ENCODE measurements at regions not wholly inside any gene's neighbourhood (a gene's known extent, or its start where the extent isn't known, plus 50 kb on each side); places are given as distances from the start of the nearest gene placed in this dataset.

DNA sequence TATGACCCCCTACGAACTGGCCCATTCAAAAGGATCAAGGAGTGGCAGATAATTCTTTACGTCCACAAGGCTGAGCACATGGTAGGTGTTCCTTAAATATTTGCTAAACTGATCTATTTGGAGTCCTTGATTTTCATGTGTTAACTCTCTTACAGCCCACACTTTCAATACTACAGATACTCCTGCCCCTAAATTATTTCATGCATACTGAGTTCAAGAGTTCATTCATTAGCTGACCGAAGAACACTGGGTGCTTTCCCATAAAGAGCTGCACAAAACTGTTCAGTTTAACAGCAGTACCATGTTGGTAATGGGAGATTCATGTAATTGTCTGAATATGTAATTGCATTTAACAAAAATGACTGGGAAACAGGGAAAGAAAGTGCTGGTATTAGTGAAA, 170.5 kb upstream of the ADO start:
- ChIA-PET CTCF (no interaction called here), POLR2A (no interaction called here)
- no peak for TF ChIP-seq ARNT (IDR thresholded peaks at IDR 0.05)
- TF ChIP-seq SP1 (IDR thresholded peaks at IDR 0.05), result no peak
- no peak for TF ChIP-seq SUZ12 (IDR thresholded peaks at IDR 0.05)
- no peak for TF ChIP-seq FOXA1 (IDR thresholded peaks at IDR 0.05)
- TF ChIP-seq LEF1 (IDR thresholded peaks at IDR 0.05; ENCODE audit: borderline replicate concordance), result no peak
- TF ChIP-seq HDGF (IDR thresholded peaks at IDR 0.05; ENCODE audit: borderline replicate concordance), result no peak
- no peak for TF ChIP-seq TARDBP (IDR thresholded peaks at IDR 0.05)
- TF ChIP-seq CTBP1 (IDR thresholded peaks at IDR 0.05; ENCODE audit: borderline replicate concordance), result no peak
- TF ChIP-seq FOXM1 (IDR thresholded peaks at IDR 0.05; ENCODE audit: borderline replicate concordance), result no peak
- TF ChIP-seq ZNF384 (IDR thresholded peaks at IDR 0.05), result no peak
- TF ChIP-seq, protein P1, sequence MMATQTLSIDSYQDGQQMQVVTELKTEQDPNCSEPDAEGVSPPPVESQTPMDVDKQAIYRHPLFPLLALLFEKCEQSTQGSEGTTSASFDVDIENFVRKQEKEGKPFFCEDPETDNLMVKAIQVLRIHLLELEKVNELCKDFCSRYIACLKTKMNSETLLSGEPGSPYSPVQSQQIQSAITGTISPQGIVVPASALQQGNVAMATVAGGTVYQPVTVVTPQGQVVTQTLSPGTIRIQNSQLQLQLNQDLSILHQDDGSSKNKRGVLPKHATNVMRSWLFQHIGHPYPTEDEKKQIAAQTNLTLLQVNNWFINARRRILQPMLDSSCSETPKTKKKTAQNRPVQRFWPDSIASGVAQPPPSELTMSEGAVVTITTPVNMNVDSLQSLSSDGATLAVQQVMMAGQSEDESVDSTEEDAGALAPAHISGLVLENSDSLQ (IDR thresholded peaks at IDR 0.05), result no peak
- no peak for DNase-seq (ENCODE audit: extremely low spot score)

DNA sequence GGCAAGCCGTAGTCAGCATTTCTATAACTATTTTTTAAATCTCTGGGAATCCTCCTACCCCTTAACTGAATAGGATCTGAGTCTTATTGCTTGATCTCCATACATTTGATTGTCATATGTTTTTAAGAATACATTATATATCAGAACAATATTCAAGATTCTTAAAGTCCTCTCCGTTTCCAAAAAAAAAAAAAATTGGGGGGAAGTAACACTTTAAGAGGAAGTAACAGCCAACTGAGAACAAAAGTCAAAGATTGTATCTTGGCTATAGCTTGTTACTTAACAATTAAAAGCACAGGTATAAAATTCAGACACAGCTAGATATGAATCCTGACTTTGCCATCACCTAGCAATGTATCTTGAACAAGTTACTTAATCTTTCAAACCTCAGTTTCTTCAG, 169.9 kb upstream of the ADO start:
- TF ChIP-seq HDGF (IDR thresholded peaks at IDR 0.05; ENCODE audit: borderline replicate concordance) (no peak), FOXM1 (IDR thresholded peaks at IDR 0.05; ENCODE audit: borderline replicate concordance) (no peak), NFRKB (IDR thresholded peaks at IDR 0.05) (no peak), TARDBP (IDR thresholded peaks at IDR 0.05) (no peak), CTBP1 (IDR thresholded peaks at IDR 0.05; ENCODE audit: borderline replicate concordance) (no peak), SP1 (IDR thresholded peaks at IDR 0.05) (no peak), LEF1 (IDR thresholded peaks at IDR 0.05; ENCODE audit: borderline replicate concordance) (no peak), ZNF384 (IDR thresholded peaks at IDR 0.05) (no peak), L3MBTL2 (conservative IDR thresholded peaks at IDR 0.05) (no peak), FOXK2 (IDR thresholded peaks at IDR 0.05) (no peak), SUZ12 (IDR thresholded peaks at IDR 0.05) (no peak), FOXA1 (IDR thresholded peaks at IDR 0.05) (no peak), ELF4 (IDR thresholded peaks at IDR 0.05) (no peak), BHLHE40 (IDR thresholded peaks at IDR 0.05; ENCODE audit: borderline replicate concordance) (no peak), ARNT (IDR thresholded peaks at IDR 0.05) (no peak)
- TF ChIP-seq, protein P1 (IDR thresholded peaks at IDR 0.05), result no peak
- CTCF ChIA-PET, result no interaction called here
- POLR2A ChIA-PET, result no interaction called here
- DNase-seq (ENCODE audit: extremely low spot score), result no peak

DNA sequence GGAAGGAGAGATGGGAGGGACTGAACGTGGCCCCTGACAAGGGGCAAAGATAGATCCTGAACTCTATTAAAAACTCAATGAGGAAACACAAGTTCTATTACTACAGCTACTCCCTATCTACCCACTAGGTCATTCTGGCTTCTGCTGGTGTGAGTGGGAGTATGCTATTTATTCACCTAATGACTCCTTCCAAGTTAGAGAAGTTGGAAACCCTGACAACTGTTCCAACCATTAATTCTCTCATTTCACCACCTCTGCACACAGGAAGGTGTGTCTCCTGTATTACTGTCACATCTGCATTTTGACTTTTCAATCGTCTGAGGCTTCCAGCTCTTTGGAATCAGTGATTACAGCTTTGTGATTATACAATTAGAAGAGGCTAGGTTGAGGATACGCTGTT, 169.4 kb upstream of the ADO start:
- TF ChIP-seq FOXK2 (IDR thresholded peaks at IDR 0.05), result no peak
- no peak for TF ChIP-seq SP1 (IDR thresholded peaks at IDR 0.05)
- TF ChIP-seq ARNT (IDR thresholded peaks at IDR 0.05), result no peak
- no peak for TF ChIP-seq LEF1 (IDR thresholded peaks at IDR 0.05; ENCODE audit: borderline replicate concordance)
- no peak for TF ChIP-seq TARDBP (IDR thresholded peaks at IDR 0.05)
- no peak for TF ChIP-seq ZNF384 (IDR thresholded peaks at IDR 0.05)
- no peak for TF ChIP-seq NFRKB (IDR thresholded peaks at IDR 0.05)
- no peak for TF ChIP-seq CTBP1 (IDR thresholded peaks at IDR 0.05; ENCODE audit: borderline replicate concordance)
- no peak for TF ChIP-seq FOXA1 (IDR thresholded peaks at IDR 0.05)
- no peak for TF ChIP-seq L3MBTL2 (conservative IDR thresholded peaks at IDR 0.05)
- TF ChIP-seq HDGF (IDR thresholded peaks at IDR 0.05; ENCODE audit: borderline replicate concordance), result no peak
- no peak for TF ChIP-seq BHLHE40 (IDR thresholded peaks at IDR 0.05; ENCODE audit: borderline replicate concordance)
- no peak for TF ChIP-seq SUZ12 (IDR thresholded peaks at IDR 0.05)
- TF ChIP-seq ELF4 (IDR thresholded peaks at IDR 0.05), result no peak
- TF ChIP-seq FOXM1 (IDR thresholded peaks at IDR 0.05; ENCODE audit: borderline replicate concordance), result no peak
- TF ChIP-seq, protein P1 (IDR thresholded peaks at IDR 0.05), result no peak
- POLR2A ChIA-PET, result no interaction called here
- no peak for DNase-seq (ENCODE audit: extremely low spot score)
- CTCF ChIA-PET, result no interaction called here

DNA sequence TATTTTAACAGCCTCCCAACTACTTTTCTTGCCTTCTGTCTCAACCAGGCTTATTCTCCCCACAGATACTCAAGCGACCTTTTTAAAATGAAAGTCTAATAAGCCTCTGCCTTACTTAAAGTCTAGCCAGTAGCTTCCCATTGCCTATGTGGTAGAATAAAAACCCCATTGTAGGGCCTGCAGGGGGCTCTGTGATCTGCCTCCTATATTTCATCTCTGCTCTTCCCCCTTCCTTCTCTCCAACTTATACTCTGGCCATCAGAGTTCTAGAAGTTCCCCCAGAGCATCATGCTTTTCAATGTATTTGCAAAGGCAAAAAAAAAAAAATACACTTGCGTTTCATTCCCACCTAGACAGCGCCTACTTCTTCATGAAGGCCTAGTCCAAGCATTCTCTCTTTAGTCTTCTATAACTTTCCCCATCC, 167.7 kb upstream of the ADO start:
- ChIA-PET CTCF (no interaction called here), POLR2A (no interaction called here)
- no peak for DNase-seq (ENCODE audit: extremely low spot score)
- no peak for TF ChIP-seq ELF4 (IDR thresholded peaks at IDR 0.05)
- no peak for TF ChIP-seq ZNF384 (IDR thresholded peaks at IDR 0.05)
- no peak for TF ChIP-seq NFRKB (IDR thresholded peaks at IDR 0.05)
- no peak for TF ChIP-seq BHLHE40 (IDR thresholded peaks at IDR 0.05; ENCODE audit: borderline replicate concordance)
- TF ChIP-seq, protein P1 (IDR thresholded peaks at IDR 0.05), result no peak
- TF ChIP-seq SP1 (IDR thresholded peaks at IDR 0.05), result no peak
- TF ChIP-seq L3MBTL2 (conservative IDR thresholded peaks at IDR 0.05), result no peak
- no peak for TF ChIP-seq FOXK2 (IDR thresholded peaks at IDR 0.05)
- TF ChIP-seq LEF1 (IDR thresholded peaks at IDR 0.05; ENCODE audit: borderline replicate concordance), result no peak
- TF ChIP-seq CTBP1 (IDR thresholded peaks at IDR 0.05; ENCODE audit: borderline replicate concordance), result no peak
- no peak for TF ChIP-seq ARNT (IDR thresholded peaks at IDR 0.05)
- TF ChIP-seq FOXA1 (IDR thresholded peaks at IDR 0.05), result no peak
- no peak for TF ChIP-seq HDGF (IDR thresholded peaks at IDR 0.05; ENCODE audit: borderline replicate concordance)
- TF ChIP-seq FOXM1 (IDR thresholded peaks at IDR 0.05; ENCODE audit: borderline replicate concordance), result no peak
- TF ChIP-seq SUZ12 (IDR thresholded peaks at IDR 0.05), result no peak
- no peak for TF ChIP-seq TARDBP (IDR thresholded peaks at IDR 0.05)

GRCh38 chr10:62637249-62638061, 167.1 kb upstream of the ADO start:
- ChIA-PET POLR2A (no interaction called here), CTCF (no interaction called here)
- no peak for TF ChIP-seq SUZ12 (IDR thresholded peaks at IDR 0.05)
- no peak for TF ChIP-seq L3MBTL2 (conservative IDR thresholded peaks at IDR 0.05)
- TF ChIP-seq ZNF384 (IDR thresholded peaks at IDR 0.05), result no peak
- no peak for TF ChIP-seq BHLHE40 (IDR thresholded peaks at IDR 0.05; ENCODE audit: borderline replicate concordance)
- no peak for TF ChIP-seq NFRKB (IDR thresholded peaks at IDR 0.05)
- TF ChIP-seq, protein P1 (IDR thresholded peaks at IDR 0.05), result no peak
- no peak for TF ChIP-seq CTBP1 (IDR thresholded peaks at IDR 0.05; ENCODE audit: borderline replicate concordance)
- TF ChIP-seq FOXM1 (IDR thresholded peaks at IDR 0.05; ENCODE audit: borderline replicate concordance), result no peak
- no peak for TF ChIP-seq SP1 (IDR thresholded peaks at IDR 0.05)
- no peak for TF ChIP-seq FOXA1 (IDR thresholded peaks at IDR 0.05)
- TF ChIP-seq ELF4 (IDR thresholded peaks at IDR 0.05), result no peak
- TF ChIP-seq LEF1 (IDR thresholded peaks at IDR 0.05; ENCODE audit: borderline replicate concordance), result no peak
- no peak for TF ChIP-seq TARDBP (IDR thresholded peaks at IDR 0.05)
- TF ChIP-seq HDGF (IDR thresholded peaks at IDR 0.05; ENCODE audit: borderline replicate concordance), result no peak
- DNase-seq (ENCODE audit: extremely low spot score), result no peak
